Immature natural killer cell (primary cell): ENCODE measurements at regions not wholly inside any gene's neighbourhood (a gene's known extent, or its start where the extent isn't known, plus 50 kb on each side); places are given as distances from the start of the nearest gene placed in this dataset.

ENCODE experiments used
- DNase-seq, 3 donors: peaks; one replicate each; pipeline ENCODE4 v3.0.0; 2022; ENCODE audit warnings: mixed read lengths in 1 of 3
- H3K27ac Mint-ChIP-seq, 6 donors: one replicate each; pipeline ENCODE4 v1.8.0; 2020; ENCODE audit warnings: mixed read lengths in 6 of 6, mild to moderate bottlenecking in 5 of 6, inconsistent platforms in 4 of 6, moderate library complexity in 3 of 6
- H3K27me3 Mint-ChIP-seq, 3 donors: one replicate each; pipeline ENCODE4 v1.8.0; 2020 to 2021; ENCODE audit warnings: low read depth in 3 of 3, mild to moderate bottlenecking in 3 of 3, mixed read lengths in 3 of 3, moderate library complexity in 3 of 3, inconsistent platforms in 1 of 3
- H3K36me3 Mint-ChIP-seq, 3 donors: one replicate each; pipeline ENCODE4 v1.8.0; 2020; ENCODE audit warnings: mixed read lengths in 3 of 3, inconsistent platforms in 2 of 3, mild to moderate bottlenecking in 2 of 3
- H3K4me1 Mint-ChIP-seq, 2 donors: one replicate each; pipeline ENCODE4 v1.8.0; 2020; ENCODE audit warnings: inconsistent platforms in 2 of 2, mild to moderate bottlenecking in 2 of 2, mixed read lengths in 2 of 2, moderate library complexity in 1 of 2
- H3K4me3 Mint-ChIP-seq, 5 donors: one replicate each; pipeline ENCODE4 v1.8.0; 2020; ENCODE audit warnings: mild to moderate bottlenecking in 5 of 5, mixed read lengths in 5 of 5, inconsistent platforms in 3 of 5, moderate library complexity in 3 of 5
- H3K9me3 Mint-ChIP-seq, 6 donors: one replicate each; pipeline ENCODE4 v1.8.0; 2020; ENCODE audit warnings: mild to moderate bottlenecking in 6 of 6, mixed read lengths in 6 of 6, inconsistent platforms in 4 of 6, moderate library complexity in 3 of 6

DNA sequence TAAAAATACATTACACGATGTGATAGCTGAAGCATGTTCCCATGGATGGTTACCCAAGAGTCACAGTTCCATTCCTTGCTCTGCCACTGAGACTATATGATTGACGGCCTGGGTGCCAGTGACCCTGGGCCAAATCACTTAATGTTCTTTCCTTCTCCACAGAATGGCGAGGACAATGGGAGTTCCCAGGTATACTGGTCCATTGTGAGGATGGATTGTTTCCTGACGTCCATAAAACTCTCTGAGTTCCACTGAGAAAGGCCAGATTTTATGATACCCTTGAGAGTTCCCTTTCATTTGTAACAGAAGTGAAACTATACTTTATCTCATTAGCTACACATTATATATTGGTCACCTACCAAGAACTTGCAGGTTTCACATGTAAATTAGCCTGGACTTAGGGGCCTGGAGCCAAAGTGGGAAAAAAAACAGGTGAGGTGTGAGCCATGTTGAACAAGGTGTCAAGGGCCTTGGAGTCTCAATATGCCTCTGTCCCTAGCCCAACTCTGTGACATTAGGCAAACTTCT lies 502.2 kb upstream of the DAB1 start:
- H3K27me3 Mint-ChIP-seq = peaks cover 0 to 5% (median 2%) of the 10 kb centered on the region in 3 donors
- no peaks in the 10 kb centered on the region for H3K36me3 Mint-ChIP-seq

GRCh38 chr1:57925226-57925625 lies 501.4 kb upstream of the DAB1 start:
- Mint-ChIP-seq H3K4me3 (no peak overlapping the region), H3K27me3 (peaks cover 0 to 5% (median 2%) of the 10 kb centered on the region in 3 donors), H3K4me1 (no peaks in the 10 kb centered on the region), H3K27ac (no peak overlapping the region), H3K9me3 (no peaks in the 10 kb centered on the region), H3K36me3 (no peaks in the 10 kb centered on the region)
- no peak for DNase-seq

More for the DNA sequence above, 502.2 kb upstream of the DAB1 start:
- Mint-ChIP-seq H3K4me3 (no peak overlapping the region), H3K27ac (no peak overlapping the region), H3K9me3 (no peaks in the 10 kb centered on the region), H3K4me1 (no peaks in the 10 kb centered on the region)
- no peak for DNase-seq

DNA sequence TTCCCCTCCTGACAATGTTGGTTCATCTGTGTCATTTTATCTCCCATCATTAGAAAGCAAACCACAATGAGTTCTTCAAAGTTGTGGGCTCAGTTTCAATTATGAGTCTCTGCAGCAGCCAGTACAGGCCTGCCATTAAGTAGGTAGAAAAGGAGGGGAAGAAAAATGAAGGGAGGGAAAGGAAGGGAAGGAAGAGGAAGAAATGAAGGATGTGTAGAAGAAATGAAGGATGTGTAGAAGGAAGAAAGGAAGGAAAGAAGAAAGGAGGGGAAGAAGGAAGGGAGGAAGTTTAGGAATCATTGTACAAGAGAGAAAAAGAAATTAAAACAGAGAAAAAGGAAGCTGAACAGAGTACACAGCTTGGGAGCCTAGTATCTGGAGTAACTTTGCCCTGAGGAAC lies 498.3 kb upstream of the DAB1 start:
- Mint-ChIP-seq H3K27me3 (peaks cover 0 to 5% (median 2%) of the 10 kb centered on the region in 3 donors), H3K36me3 (no peaks in the 10 kb centered on the region), H3K9me3 (peaks cover 0 to 1% (median 0%) of the 10 kb centered on the region in 6 donors), H3K4me3 (no peak overlapping the region), H3K27ac (no peak overlapping the region), H3K4me1 (no peaks in the 10 kb centered on the region)
- no peak for DNase-seq

GRCh38 chr1:57916041-57916440 lies 492.2 kb upstream of the DAB1 start:
- Mint-ChIP-seq H3K27ac (no peak overlapping the region), H3K4me1 (no peaks in the 10 kb centered on the region), H3K4me3 (no peak overlapping the region), H3K27me3 (peaks cover 0 to 2% (median 2%) of the 10 kb centered on the region in 3 donors), H3K36me3 (no peaks in the 10 kb centered on the region), H3K9me3 (peaks cover 0 to 3% (median 0%) of the 10 kb centered on the region in 6 donors)
- no peak for DNase-seq

GRCh38 chr1:57911427-57911826 lies 487.6 kb upstream of the DAB1 start:
- Mint-ChIP-seq H3K27me3 (peaks cover 0 to 4% (median 0%) of the 10 kb centered on the region in 3 donors), H3K9me3 (peaks cover 0 to 1% (median 0%) of the 10 kb centered on the region in 6 donors), H3K36me3 (no peaks in the 10 kb centered on the region), H3K27ac (no peak overlapping the region), H3K4me3 (no peak overlapping the region), H3K4me1 (no peaks in the 10 kb centered on the region)
- DNase-seq = no peak

GRCh38 chr1:57910782-57911181 lies 486.9 kb upstream of the DAB1 start:
- peaks cover 0 to 1% (median 0%) of the 10 kb centered on the region in 6 donors for H3K9me3 Mint-ChIP-seq
- no peaks in the 10 kb centered on the region for H3K4me1 Mint-ChIP-seq
- no peak overlapping the region for H3K27ac Mint-ChIP-seq
- no peak for DNase-seq
- no peak overlapping the region for H3K4me3 Mint-ChIP-seq
- H3K36me3 Mint-ChIP-seq = no peaks in the 10 kb centered on the region
- H3K27me3 Mint-ChIP-seq = peaks cover 0 to 4% (median 0%) of the 10 kb centered on the region in 3 donors

GRCh38 chr1:57910305-57910704 lies 486.4 kb upstream of the DAB1 start:
- Mint-ChIP-seq H3K4me3 (no peak overlapping the region), H3K27ac (no peak overlapping the region), H3K4me1 (no peaks in the 10 kb centered on the region), H3K9me3 (peaks cover 0 to 1% (median 0%) of the 10 kb centered on the region in 6 donors), H3K36me3 (no peaks in the 10 kb centered on the region), H3K27me3 (peaks cover 0 to 4% (median 0%) of the 10 kb centered on the region in 3 donors)
- DNase-seq = no peak

- Mint-ChIP-seq H3K4me3 (no peak overlapping the region), H3K4me1 (no peaks in the 10 kb centered on the region), H3K9me3 (no peaks in the 10 kb centered on the region), H3K27me3 (peaks cover 0 to 4% (median 0%) of the 10 kb centered on the region in 3 donors), H3K27ac (no peak overlapping the region), H3K36me3 (no peaks in the 10 kb centered on the region)
- DNase-seq = no peak
Observed at GRCh38 chr1:57908147-57908890, 484.5 kb upstream of the DAB1 start.

GRCh38 chr1:57901208-57901919 lies 477.5 kb upstream of the DAB1 start:
- Mint-ChIP-seq H3K4me1 (no peaks in the 10 kb centered on the region), H3K4me3 (no peak overlapping the region), H3K36me3 (no peaks in the 10 kb centered on the region), H3K9me3 (no peaks in the 10 kb centered on the region), H3K27me3 (peaks cover 0 to 5% (median 2%) of the 10 kb centered on the region in 3 donors), H3K27ac (no peak overlapping the region)
- no peak for DNase-seq

DNA sequence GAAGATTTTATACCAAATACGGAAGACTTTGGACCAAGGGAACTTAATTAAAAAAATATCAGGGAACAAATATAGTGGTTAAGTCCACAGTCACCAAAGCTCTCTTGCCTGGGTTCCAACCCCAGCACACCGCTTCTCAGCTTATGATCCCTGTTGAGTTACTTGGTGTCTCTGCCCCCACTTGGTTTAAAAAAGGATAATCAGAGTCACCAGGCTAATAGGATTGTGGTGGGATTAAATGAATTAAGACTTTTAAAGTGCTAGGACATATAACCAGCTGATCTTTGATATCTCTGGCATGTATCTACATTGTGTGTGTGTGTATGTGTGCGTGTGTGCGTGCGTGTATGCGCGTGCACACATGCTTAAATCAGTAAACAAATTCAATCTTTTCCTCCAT lies 474.7 kb upstream of the DAB1 start:
- H3K36me3 Mint-ChIP-seq = no peaks in the 10 kb centered on the region
- no peak overlapping the region for H3K27ac Mint-ChIP-seq
- DNase-seq = no peak

GRCh38 chr1:57897581-57897980 lies 473.7 kb upstream of the DAB1 start:
- Mint-ChIP-seq H3K36me3 (no peaks in the 10 kb centered on the region), H3K27ac (no peak overlapping the region), H3K4me1 (no peaks in the 10 kb centered on the region), H3K9me3 (peaks cover 0 to 3% (median 0%) of the 10 kb centered on the region in 6 donors), H3K4me3 (no peak overlapping the region), H3K27me3 (peaks cover 0 to 5% (median 3%) of the 10 kb centered on the region in 3 donors)
- DNase-seq = no peak

More for the DNA sequence above, 474.7 kb upstream of the DAB1 start:
- Mint-ChIP-seq H3K9me3 (peaks cover 0 to 3% (median 0%) of the 10 kb centered on the region in 6 donors), H3K4me1 (no peaks in the 10 kb centered on the region), H3K4me3 (no peak overlapping the region), H3K27me3 (peaks cover 0 to 5% (median 5%) of the 10 kb centered on the region in 3 donors)

DNA sequence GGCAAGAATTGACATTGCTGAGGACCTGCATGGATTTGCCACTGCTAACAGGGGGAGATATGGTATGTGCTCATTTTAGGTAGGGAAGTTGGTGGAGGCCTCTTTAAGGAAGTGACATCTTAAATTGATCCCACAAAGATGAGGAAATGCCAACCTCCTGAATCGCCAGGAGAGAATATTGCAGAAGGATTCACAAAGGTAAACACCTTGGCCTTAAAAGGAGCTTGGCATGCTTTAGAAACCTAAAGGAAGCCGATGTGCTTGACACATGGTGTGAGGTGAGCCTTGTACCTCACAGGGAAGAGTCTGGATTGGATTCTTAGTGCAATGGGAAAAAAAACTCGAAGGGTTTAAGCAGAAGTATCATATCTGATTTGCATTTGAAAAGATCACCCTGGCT lies 470.5 kb upstream of the DAB1 start:
- H3K36me3 Mint-ChIP-seq = no peaks in the 10 kb centered on the region
- no peaks in the 10 kb centered on the region for H3K4me1 Mint-ChIP-seq
- no peak for DNase-seq
- peaks cover 0 to 5% (median 0%) of the 10 kb centered on the region in 6 donors for H3K9me3 Mint-ChIP-seq
- peaks cover 0 to 7% (median 3%) of the 10 kb centered on the region in 3 donors for H3K27me3 Mint-ChIP-seq
- no peak overlapping the region for H3K4me3 Mint-ChIP-seq
- no peak overlapping the region for H3K27ac Mint-ChIP-seq

- Mint-ChIP-seq H3K4me3 (no peak overlapping the region), H3K27ac (no peak overlapping the region), H3K4me1 (no peaks in the 10 kb centered on the region), H3K36me3 (no peaks in the 10 kb centered on the region), H3K9me3 (peaks cover 0 to 3% (median 0%) of the 10 kb centered on the region in 6 donors), H3K27me3 (peaks cover 0 to 3% (median 0%) of the 10 kb centered on the region in 3 donors)
- DNase-seq = no peak
Observed at GRCh38 chr1:57889676-57890320, 465.9 kb upstream of the DAB1 start.
